ENCODE measurements at regions not wholly inside any gene's neighbourhood (a gene's known extent, or its start where the extent isn't known, plus 50 kb on each side); places are given as distances from the start of the nearest gene placed in this dataset.

- no peak for DNase-seq (ENCODE audit: low read depth in 1 of 2, low spot score in 2 of 2)
- Histone ChIP-seq H3K79me1 (ENCODE audit: low read depth, low read length) (no peaks in the 10 kb centered on the region), H2BK120ac (replicated peaks; ENCODE audit: low read depth, low read length) (no peak overlapping the region), H4K20me1 (replicated peaks in 1 of 2; ENCODE audit: control insufficient read depth in 1 of 2, insufficient read depth in 2 of 2, low read length in 2 of 2) (no peaks in the 10 kb centered on the region), H3K4me1 (replicated peaks in 1 of 4; ENCODE audit: control insufficient read depth in 3 of 4, insufficient read depth in 4 of 4, low read length in 3 of 4) (no peaks in the 10 kb centered on the region), H3K27me3 (replicated peaks in 1 of 4; ENCODE audit: control insufficient read depth in 3 of 4, extremely low read depth in 1 of 4, insufficient read depth in 3 of 4, low read length in 3 of 4) (no peaks in the 10 kb centered on the region), H3K9me3 (ENCODE audit: insufficient read depth in 2 of 2, low read depth in 1 of 2, low read length in 1 of 2) (no peaks in the 10 kb centered on the region), H3K4me3 (ENCODE audit: extremely low read depth in 1 of 4, insufficient read depth in 2 of 4, low read depth in 3 of 4, low read length in 4 of 4) (no peak overlapping the region), H3K4me2 (ENCODE audit: insufficient read depth in 1 of 2, low read depth in 2 of 2, low read length in 2 of 2) (no peak overlapping the region), H2AK5ac (ENCODE audit: low read depth, low read length) (no peak overlapping the region), H3K36me3 (ENCODE audit: control insufficient read depth in 2 of 4, insufficient read depth in 4 of 4, low read length in 3 of 4) (no peaks in the 10 kb centered on the region), H3K27ac (ENCODE audit: low read depth, low read length) (no peak overlapping the region), H3K79me2 (ENCODE audit: control insufficient read depth in 1 of 2, insufficient read depth in 2 of 2, low read length in 2 of 2) (no peaks in the 10 kb centered on the region), H3K18ac (ENCODE audit: extremely low read depth, low read length) (no peak overlapping the region), H3K4ac (replicated peaks; ENCODE audit: insufficient read length, low read depth, low read length) (no peak overlapping the region), H3K23ac (ENCODE audit: insufficient read length) (no peak overlapping the region), H2BK5ac (ENCODE audit: low read depth, low read length) (no peak overlapping the region), H3K9ac (replicated peaks in 1 of 4; ENCODE audit: extremely low read depth in 1 of 4, low read depth in 3 of 4, low read length in 3 of 4) (no peak overlapping the region), H3K14ac (ENCODE audit: insufficient read length) (no peak overlapping the region), H2BK15ac (ENCODE audit: low read length) (no peak overlapping the region), H4K91ac (replicated peaks; ENCODE audit: insufficient read length, low read length) (no peak overlapping the region), H2AFZ (ENCODE audit: low read length) (no peak overlapping the region), H4K5ac (ENCODE audit: insufficient read length, low read depth, low read length) (no peak overlapping the region), H2BK12ac (ENCODE audit: low read depth, low read length) (no peak overlapping the region), H4K8ac (ENCODE audit: extremely low read depth, insufficient read depth, low read length) (no peak overlapping the region), H3K56ac (replicated peaks; ENCODE audit: insufficient read length, low read depth, low read length) (no peak overlapping the region), H3K23me2 (ENCODE audit: low read depth, low read length) (no peaks in the 10 kb centered on the region), H2BK20ac (ENCODE audit: low read length) (no peak overlapping the region)
- POLR2A ChIA-PET (ENCODE audit: partially characterized antibody), result no interaction called here
- no peak for FAIRE-seq
- CTCF ChIA-PET (ENCODE audit: partially characterized antibody), result interaction anchor here (0.8 to 1.3 kb wide), 2 partner anchors 14 to 15 kb away, joined by 3 read pairs; no protein-coding TSS in a partner anchor
- 88% methylated on average over 2 of the region's 2 CpGs; no CpG with 5 or more reads in 1 of the 2 experiments for WGBS, 2 experiments (ENCODE audit: extremely low coverage in 1 of 2, insufficient coverage in 1 of 2, insufficient read length in 1 of 2, insufficient replicate concordance in 2 of 2, low coverage in 1 of 2, low lambda C conversion rate in 2 of 2, missing lambda C conversion rate in 1 of 2)
- no peak for TF ChIP-seq RAD21 (IDR thresholded peaks at IDR 0.05 in 1 of 2, conservative IDR thresholded peaks at IDR 0.05 in 1 of 2; ENCODE audit: low read depth in 2 of 2, low read length in 2 of 2)
- no peak for TF ChIP-seq CHD1 (IDR thresholded peaks at IDR 0.05; ENCODE audit: low read depth, low read length)
- TF ChIP-seq CEBPB (IDR thresholded peaks at IDR 0.05; ENCODE audit: low read depth, low read length), result no peak
- no peak for TF ChIP-seq HDAC2 (IDR thresholded peaks at IDR 0.05; ENCODE audit: borderline replicate concordance in 1 of 2, low read depth in 2 of 2, low read length in 2 of 2)
- no peak for TF ChIP-seq TEAD4 (IDR thresholded peaks at IDR 0.05; ENCODE audit: low read depth, low read length)
- TF ChIP-seq POLR2AphosphoS5 (IDR thresholded peaks at IDR 0.05; ENCODE audit: low read depth, low read length), result no peak
Measured at GRCh38 chr5:16311666-16312065, 132.1 kb upstream of the MARCHF11 start.
